ENCODE measurements at regions not wholly inside any gene's neighbourhood (a gene's known extent, or its start where the extent isn't known, plus 50 kb on each side); places are given as distances from the start of the nearest gene placed in this dataset.

DNA sequence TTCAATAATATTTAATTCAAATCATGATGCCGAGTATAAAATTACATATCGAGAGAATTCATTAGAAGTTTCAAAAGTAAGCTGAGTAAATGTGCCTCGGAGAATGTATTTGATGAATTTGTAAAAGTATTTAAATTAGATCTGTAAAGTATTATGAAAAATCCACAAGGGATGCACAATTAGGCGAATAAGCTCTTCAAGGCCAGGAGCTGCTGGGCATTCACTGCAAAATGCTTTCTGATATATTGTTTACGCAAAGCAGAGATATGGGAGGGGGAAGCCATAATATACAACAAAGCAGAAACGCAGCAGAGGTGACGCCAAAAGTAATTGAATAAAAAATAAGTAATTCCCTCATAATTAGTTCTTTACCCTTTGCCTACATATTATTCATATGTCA lies 1121.5 kb upstream of the TENM3 start:
- intact Hi-C loops (cut with micrococcal nuclease; ENCODE audit: unreplicated experiment) = no loop called here
- ChIA-PET CTCF (no interaction called here), SMC1A (ENCODE audit: uncharacterized antibody, unreplicated experiment) (no interaction called here), RAD21 (ENCODE audit: unreplicated experiment) (interaction anchor here (1.0 kb wide), 1 partner anchor 41 kb away, joined by 3 read pairs; no protein-coding TSS in a partner anchor), POLR2A (no interaction called here)
- Histone ChIP-seq H3K36me3 (ENCODE audit: control insufficient read depth in 2 of 2, insufficient read depth in 2 of 2, low read length in 1 of 2) (no peaks in the 10 kb centered on the region), H3K79me2 (ENCODE audit: control insufficient read depth, insufficient read depth, low read length) (no peaks in the 10 kb centered on the region), H3K9ac (ENCODE audit: control insufficient read depth, insufficient read depth, low read length) (no peak overlapping the region), H3K4me2 (ENCODE audit: control insufficient read depth, insufficient read depth) (no peak overlapping the region), H3K4me3 (no peak overlapping the region), H3K27me3 (replicated peaks in 1 of 2; ENCODE audit: control insufficient read depth in 2 of 2, insufficient read depth in 2 of 2, low read length in 1 of 2) (no peaks in the 10 kb centered on the region), H3K4me1 (ENCODE audit: control insufficient read depth, insufficient read depth, low read length) (no peaks in the 10 kb centered on the region), H3K9me3 (replicated peaks; ENCODE audit: control insufficient read depth, insufficient read depth, low read length) (no peaks in the 10 kb centered on the region), H3K27ac (ENCODE audit: control insufficient read depth, insufficient read depth) (no peak overlapping the region), H4K20me1 (ENCODE audit: control insufficient read depth, insufficient read depth) (no peaks in the 10 kb centered on the region), H2AFZ (ENCODE audit: control insufficient read depth, low read depth, low read length) (no peak overlapping the region)
- DNase-seq (ENCODE audit: low read depth, low spot score) (no peak), FAIRE-seq (no peak), ATAC-seq (no peak)
- in situ Hi-C loops (cut with MboI) = no loop called here
- 19% methylated on average over 7 of the region's 7 CpGs for WGBS (ENCODE audit: insufficient coverage, insufficient replicate concordance, low lambda C conversion rate, missing lambda C conversion rate)
- BruUV-seq (replicated peaks) = no TSS peak
- no peak for TF ChIP-seq IRF4 (IDR thresholded peaks at IDR 0.05; ENCODE audit: low read depth, low read length)

DNA sequence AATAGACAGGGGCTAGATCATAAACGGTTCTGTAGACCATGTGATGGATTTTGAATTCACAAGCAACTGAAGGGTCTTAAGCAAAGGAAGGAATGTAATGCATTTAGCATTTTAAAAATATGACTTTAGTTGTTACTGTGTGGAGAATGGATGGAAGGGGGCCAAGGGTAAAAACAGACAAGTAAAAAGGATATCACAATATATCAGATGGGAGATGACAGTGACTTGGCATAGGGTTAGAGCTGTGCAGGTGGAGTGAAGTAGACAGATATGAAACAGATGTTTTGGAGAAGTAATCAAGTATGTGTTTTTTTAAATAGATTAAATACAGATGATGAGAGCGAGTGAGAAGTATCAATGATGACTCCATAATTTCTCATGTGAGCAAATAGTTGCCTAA lies 1116.0 kb upstream of the TENM3 start:
- whole genome bisulfite sequencing (ENCODE audit: insufficient coverage, insufficient replicate concordance, low lambda C conversion rate, missing lambda C conversion rate) = 0% methylated on average over 2 of the region's 2 CpGs
- RAD21 ChIA-PET (ENCODE audit: unreplicated experiment) = no interaction called here
- no peaks in the 10 kb centered on the region for H4K20me1 ChIP-seq (ENCODE audit: control insufficient read depth, insufficient read depth)
- H3K4me2 ChIP-seq (ENCODE audit: control insufficient read depth, insufficient read depth) = no peak overlapping the region
- CTCF ChIA-PET = interaction anchor here (1.1 to 1.7 kb wide), 3 partner anchors 13 to 18 kb away, joined by 4 to 6 read pairs (median 4); no protein-coding TSS in a partner anchor
- H3K9me3 ChIP-seq (replicated peaks; ENCODE audit: control insufficient read depth, insufficient read depth, low read length) = no peaks in the 10 kb centered on the region
- no peak overlapping the region for H3K27ac ChIP-seq (ENCODE audit: control insufficient read depth, insufficient read depth)
- ATAC-seq (no peak), DNase-seq (ENCODE audit: low read depth, low spot score) (no peak), FAIRE-seq (no peak)
- H3K27me3 ChIP-seq (replicated peaks in 1 of 2; ENCODE audit: control insufficient read depth in 2 of 2, insufficient read depth in 2 of 2, low read length in 1 of 2) = no peaks in the 10 kb centered on the region
- in situ Hi-C loops (cut with MboI) (no loop called here), intact Hi-C loops (cut with micrococcal nuclease; ENCODE audit: unreplicated experiment) (no loop called here)
- no peaks in the 10 kb centered on the region for H3K36me3 ChIP-seq (ENCODE audit: control insufficient read depth in 2 of 2, insufficient read depth in 2 of 2, low read length in 1 of 2)
- H2AFZ ChIP-seq (ENCODE audit: control insufficient read depth, low read depth, low read length) = no peak overlapping the region
- POLR2A ChIA-PET = no interaction called here
- H3K79me2 ChIP-seq (ENCODE audit: control insufficient read depth, insufficient read depth, low read length) = no peaks in the 10 kb centered on the region
- BruUV-seq (replicated peaks) = no TSS peak
- SMC1A ChIA-PET (ENCODE audit: uncharacterized antibody, unreplicated experiment) = no interaction called here
- H3K4me1 ChIP-seq (ENCODE audit: control insufficient read depth, insufficient read depth, low read length) = no peaks in the 10 kb centered on the region
- H3K9ac ChIP-seq (ENCODE audit: control insufficient read depth, insufficient read depth, low read length) = no peak overlapping the region
- no peak overlapping the region for H3K4me3 ChIP-seq
- no peak for TF ChIP-seq FOXK2 (IDR thresholded peaks at IDR 0.05)
- no peak for TF ChIP-seq NR2C1 (IDR thresholded peaks at IDR 0.05)
- no peak for TF ChIP-seq CREB1 (IDR thresholded peaks at IDR 0.05; ENCODE audit: low read depth)
- TF ChIP-seq BACH1 (IDR thresholded peaks at IDR 0.05; ENCODE audit: borderline replicate concordance) = no peak
- TF ChIP-seq, protein P1, sequence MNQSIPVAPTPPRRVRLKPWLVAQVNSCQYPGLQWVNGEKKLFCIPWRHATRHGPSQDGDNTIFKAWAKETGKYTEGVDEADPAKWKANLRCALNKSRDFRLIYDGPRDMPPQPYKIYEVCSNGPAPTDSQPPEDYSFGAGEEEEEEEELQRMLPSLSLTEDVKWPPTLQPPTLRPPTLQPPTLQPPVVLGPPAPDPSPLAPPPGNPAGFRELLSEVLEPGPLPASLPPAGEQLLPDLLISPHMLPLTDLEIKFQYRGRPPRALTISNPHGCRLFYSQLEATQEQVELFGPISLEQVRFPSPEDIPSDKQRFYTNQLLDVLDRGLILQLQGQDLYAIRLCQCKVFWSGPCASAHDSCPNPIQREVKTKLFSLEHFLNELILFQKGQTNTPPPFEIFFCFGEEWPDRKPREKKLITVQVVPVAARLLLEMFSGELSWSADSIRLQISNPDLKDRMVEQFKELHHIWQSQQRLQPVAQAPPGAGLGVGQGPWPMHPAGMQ (IDR thresholded peaks at IDR 0.05; ENCODE audit: borderline replicate concordance) = no peak
- TF ChIP-seq CBFB (IDR thresholded peaks at IDR 0.05; ENCODE audit: low read depth) = no peak
- no peak for TF ChIP-seq ZNF384 (IDR thresholded peaks at IDR 0.05; ENCODE audit: borderline replicate concordance, low read depth, low read length)
- TF ChIP-seq, protein P2, sequence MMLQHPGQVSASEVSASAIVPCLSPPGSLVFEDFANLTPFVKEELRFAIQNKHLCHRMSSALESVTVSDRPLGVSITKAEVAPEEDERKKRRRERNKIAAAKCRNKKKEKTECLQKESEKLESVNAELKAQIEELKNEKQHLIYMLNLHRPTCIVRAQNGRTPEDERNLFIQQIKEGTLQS (IDR thresholded peaks at IDR 0.05; ENCODE audit: borderline replicate concordance, extremely low read depth, low read depth, low read length) = no peak
- TF ChIP-seq, protein P3, sequence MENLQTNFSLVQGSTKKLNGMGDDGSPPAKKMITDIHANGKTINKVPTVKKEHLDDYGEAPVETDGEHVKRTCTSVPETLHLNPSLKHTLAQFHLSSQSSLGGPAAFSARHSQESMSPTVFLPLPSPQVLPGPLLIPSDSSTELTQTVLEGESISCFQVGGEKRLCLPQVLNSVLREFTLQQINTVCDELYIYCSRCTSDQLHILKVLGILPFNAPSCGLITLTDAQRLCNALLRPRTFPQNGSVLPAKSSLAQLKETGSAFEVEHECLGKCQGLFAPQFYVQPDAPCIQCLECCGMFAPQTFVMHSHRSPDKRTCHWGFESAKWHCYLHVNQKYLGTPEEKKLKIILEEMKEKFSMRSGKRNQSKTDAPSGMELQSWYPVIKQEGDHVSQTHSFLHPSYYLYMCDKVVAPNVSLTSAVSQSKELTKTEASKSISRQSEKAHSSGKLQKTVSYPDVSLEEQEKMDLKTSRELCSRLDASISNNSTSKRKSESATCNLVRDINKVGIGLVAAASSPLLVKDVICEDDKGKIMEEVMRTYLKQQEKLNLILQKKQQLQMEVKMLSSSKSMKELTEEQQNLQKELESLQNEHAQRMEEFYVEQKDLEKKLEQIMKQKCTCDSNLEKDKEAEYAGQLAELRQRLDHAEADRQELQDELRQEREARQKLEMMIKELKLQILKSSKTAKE (IDR thresholded peaks at IDR 0.05; ENCODE audit: low read depth, poor library complexity, severe bottlenecking) = no peak
- TF ChIP-seq HDGF (IDR thresholded peaks at IDR 0.05) = no peak
- TF ChIP-seq, protein P4, sequence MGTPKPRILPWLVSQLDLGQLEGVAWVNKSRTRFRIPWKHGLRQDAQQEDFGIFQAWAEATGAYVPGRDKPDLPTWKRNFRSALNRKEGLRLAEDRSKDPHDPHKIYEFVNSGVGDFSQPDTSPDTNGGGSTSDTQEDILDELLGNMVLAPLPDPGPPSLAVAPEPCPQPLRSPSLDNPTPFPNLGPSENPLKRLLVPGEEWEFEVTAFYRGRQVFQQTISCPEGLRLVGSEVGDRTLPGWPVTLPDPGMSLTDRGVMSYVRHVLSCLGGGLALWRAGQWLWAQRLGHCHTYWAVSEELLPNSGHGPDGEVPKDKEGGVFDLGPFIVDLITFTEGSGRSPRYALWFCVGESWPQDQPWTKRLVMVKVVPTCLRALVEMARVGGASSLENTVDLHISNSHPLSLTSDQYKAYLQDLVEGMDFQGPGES (IDR thresholded peaks at IDR 0.05) = no peak
- TF ChIP-seq SUZ12 (IDR thresholded peaks at IDR 0.05; ENCODE audit: unreplicated experiment) = no peak
- no peak for TF ChIP-seq IKZF2 (IDR thresholded peaks at IDR 0.05)
- no peak for TF ChIP-seq ZBED1 (IDR thresholded peaks at IDR 0.05; ENCODE audit: borderline replicate concordance)
- TF ChIP-seq SP1 (IDR thresholded peaks at IDR 0.05; ENCODE audit: low read depth, low read length) = no peak

Data from GM12878 (cell line).